HEK293 (cell line): ENCODE measurements at regions not wholly inside any gene's neighbourhood (a gene's known extent, or its start where the extent isn't known, plus 50 kb on each side); places are given as distances from the start of the nearest gene placed in this dataset.
A peak's percentile ranks its signal among the peaks of the same experiment; 100 is the strongest.

Experiments used
- CTCF ChIA-PET: fragments of 350-600 bp; formaldehyde crosslinking; extraction: SDS; loops from one replicate; lab custom pipeline; 2021; ENCODE audit warnings: antibody characterized with exemption; lab: Yijun Ruan, JAX
- POLR2A ChIA-PET: fragments of 300-600 bp; formaldehyde crosslinking; extraction: SDS; loops from one replicate; lab custom pipeline; 2020; ENCODE audit warnings: antibody characterized with exemption, inconsistent platforms; lab: Yijun Ruan, JAX
- H3K27ac ChIP-seq: fragments of 200-500 bp; sonication (Bioruptor generic); 2 replicates; pipeline ENCODE4 v1.5.1; 2014; ENCODE audit warnings: low read depth, low read length, control low read depth, inconsistent platforms; ENCODE audit errors: extremely low read depth
- H3K36me3 ChIP-seq, 2 experiments: fragments of 200-500 bp in 1 of 2; sonication (Bioruptor generic) in 1 of 2; 1 replicate in 1 of 2; 2 replicates in 1 of 2; pipeline ENCODE4 v1.5.1; 2014 to 2017; ENCODE audit warnings: inconsistent platforms in 2 of 2, low read length in 2 of 2; ENCODE audit not compliant: control insufficient read depth in 2 of 2, insufficient read depth in 1 of 2
- H3K4me1 ChIP-seq: fragments of 200-500 bp; sonication (Bioruptor generic); 2 replicates; pipeline ENCODE4 v1.5.1; 2014; ENCODE audit warnings: mild to moderate bottlenecking, low read length, inconsistent platforms; ENCODE audit not compliant: control insufficient read depth, insufficient read depth
- H3K4me3 ChIP-seq: 2 replicates; pipeline ENCODE4 v1.5.1; 2011; ENCODE audit warnings: low read depth, mild to moderate bottlenecking, control low read depth, low read length, moderate library complexity
- H3K9me3 ChIP-seq: fragments of 200-500 bp; sonication (Bioruptor generic); 2 replicates; pipeline ENCODE4 v1.5.1; 2014; ENCODE audit warnings: low read depth, low read length, inconsistent platforms; ENCODE audit not compliant: control insufficient read depth, insufficient read depth
- BCL11A ChIP-seq: fragments of 450-650 bp; formaldehyde crosslinking; IDR thresholded peaks from 2 replicates; pipeline ENCODE4 v1.5.1; 2016; ENCODE audit warnings: low read depth, missing biosample characterization, missing genetic modification characterization
- GLIS1 ChIP-seq: fragments of 450-650 bp; formaldehyde crosslinking; IDR thresholded peaks from 2 replicates; pipeline ENCODE4 v1.5.1; 2016; ENCODE audit warnings: missing biosample characterization, missing genetic modification characterization
- HOXA7 ChIP-seq: sonication (generic); formaldehyde crosslinking; IDR thresholded peaks from 2 replicates; pipeline ENCODE4 v1.8.1; 2022; ENCODE audit warnings: missing genetic modification reagents, borderline replicate concordance
- KLF10 ChIP-seq: fragments of 450-650 bp; IDR thresholded peaks from 2 replicates; pipeline ENCODE4 v1.5.1; 2018; ENCODE audit warnings: missing biosample characterization, mild to moderate bottlenecking, missing genetic modification characterization
- KLF16 ChIP-seq: fragments of 450-650 bp; formaldehyde crosslinking; IDR thresholded peaks from 2 replicates; pipeline ENCODE4 v1.5.1; 2017; ENCODE audit warnings: missing biosample characterization, missing genetic modification characterization
- OVOL3 ChIP-seq: fragments of 450-650 bp; formaldehyde crosslinking; IDR thresholded peaks from 2 replicates; pipeline ENCODE4 v1.5.1; 2016; ENCODE audit warnings: missing biosample characterization, missing genetic modification characterization
- REPIN1 ChIP-seq: fragments of 450-650 bp; formaldehyde crosslinking; IDR thresholded peaks from 2 replicates; pipeline ENCODE4 v1.5.1; 2017; ENCODE audit warnings: missing biosample characterization, missing genetic modification characterization, low read depth
- TCF7L2 ChIP-seq: IDR thresholded peaks from 2 replicates; pipeline ENCODE4 v1.6.1; 2011; ENCODE audit warnings: low read depth, mild to moderate bottlenecking, inconsistent platforms, low read length, moderate library complexity, borderline replicate concordance
- ZNF138 ChIP-seq: fragments of 450-650 bp; formaldehyde crosslinking; IDR thresholded peaks from 2 replicates; pipeline ENCODE4 v1.5.1; 2016; ENCODE audit warnings: missing biosample characterization, missing genetic modification characterization, borderline replicate concordance
- ZNF214 ChIP-seq: fragments of 450-650 bp; formaldehyde crosslinking; IDR thresholded peaks from 2 replicates; pipeline ENCODE4 v1.5.1; 2017; ENCODE audit warnings: missing biosample characterization, mild to moderate bottlenecking, missing genetic modification characterization, borderline replicate concordance
- ZNF24 ChIP-seq: fragments of 450-650 bp; formaldehyde crosslinking; IDR thresholded peaks from 2 replicates; pipeline ENCODE4 v1.5.1; 2016; ENCODE audit warnings: missing biosample characterization, missing genetic modification characterization
- ZNF248 ChIP-seq: fragments of 450-650 bp; formaldehyde crosslinking; IDR thresholded peaks from 2 replicates; pipeline ENCODE4 v1.5.1; 2017; ENCODE audit warnings: missing biosample characterization, missing genetic modification characterization
- ZNF302 ChIP-seq: fragments of 450-650 bp; formaldehyde crosslinking; IDR thresholded peaks from 2 replicates; pipeline ENCODE4 v1.5.1; 2016; ENCODE audit warnings: missing biosample characterization, missing genetic modification characterization, low read depth
- ZNF433 ChIP-seq: fragments of 450-650 bp; formaldehyde crosslinking; IDR thresholded peaks from 2 replicates; pipeline ENCODE4 v1.5.1; 2016; ENCODE audit warnings: missing biosample characterization, missing genetic modification characterization, low read depth
- ZNF596 ChIP-seq: fragments of 450-650 bp; IDR thresholded peaks from 2 replicates; pipeline ENCODE4 v1.5.0; 2018; ENCODE audit warnings: missing biosample characterization, mild to moderate bottlenecking, missing genetic modification characterization, moderate library complexity
- ZNF654 ChIP-seq: fragments of 450-650 bp; formaldehyde crosslinking; IDR thresholded peaks from 2 replicates; pipeline ENCODE4 v1.5.1; 2016; ENCODE audit warnings: low read depth, missing biosample characterization, missing genetic modification characterization
- ZNF660 ChIP-seq: fragments of 450-650 bp; IDR thresholded peaks from 2 replicates; pipeline ENCODE4 v1.5.1; 2018; ENCODE audit warnings: missing biosample characterization, mild to moderate bottlenecking, missing genetic modification characterization
- ZNF701 ChIP-seq: fragments of 450-650 bp; formaldehyde crosslinking; IDR thresholded peaks from 2 replicates; pipeline ENCODE4 v1.5.1; 2016; ENCODE audit warnings: missing biosample characterization, missing genetic modification characterization
- ZNF776 ChIP-seq: fragments of 450-650 bp; formaldehyde crosslinking; IDR thresholded peaks from 2 replicates; pipeline ENCODE4 v1.5.0; 2017; ENCODE audit warnings: missing biosample characterization, missing genetic modification characterization, borderline replicate concordance
- TF ChIP-seq, protein P1 (sequence below): fragments of 450-650 bp; formaldehyde crosslinking; IDR thresholded peaks from 2 replicates; pipeline ENCODE4 v1.5.1; 2017; ENCODE audit warnings: missing biosample characterization, mild to moderate bottlenecking, missing genetic modification characterization, moderate library complexity
- TF ChIP-seq, protein P2 (sequence below): fragments of 450-650 bp; formaldehyde crosslinking; IDR thresholded peaks from 2 replicates; pipeline ENCODE4 v1.5.1; 2017; ENCODE audit warnings: missing biosample characterization, missing genetic modification characterization
- TF ChIP-seq, protein P3 (sequence below): fragments of 450-650 bp; formaldehyde crosslinking; optimal IDR thresholded peaks from 2 replicates; pipeline ENCODE3; 2016; ENCODE audit warnings: missing biosample characterization, mild to moderate bottlenecking, missing genetic modification characterization

DNA sequence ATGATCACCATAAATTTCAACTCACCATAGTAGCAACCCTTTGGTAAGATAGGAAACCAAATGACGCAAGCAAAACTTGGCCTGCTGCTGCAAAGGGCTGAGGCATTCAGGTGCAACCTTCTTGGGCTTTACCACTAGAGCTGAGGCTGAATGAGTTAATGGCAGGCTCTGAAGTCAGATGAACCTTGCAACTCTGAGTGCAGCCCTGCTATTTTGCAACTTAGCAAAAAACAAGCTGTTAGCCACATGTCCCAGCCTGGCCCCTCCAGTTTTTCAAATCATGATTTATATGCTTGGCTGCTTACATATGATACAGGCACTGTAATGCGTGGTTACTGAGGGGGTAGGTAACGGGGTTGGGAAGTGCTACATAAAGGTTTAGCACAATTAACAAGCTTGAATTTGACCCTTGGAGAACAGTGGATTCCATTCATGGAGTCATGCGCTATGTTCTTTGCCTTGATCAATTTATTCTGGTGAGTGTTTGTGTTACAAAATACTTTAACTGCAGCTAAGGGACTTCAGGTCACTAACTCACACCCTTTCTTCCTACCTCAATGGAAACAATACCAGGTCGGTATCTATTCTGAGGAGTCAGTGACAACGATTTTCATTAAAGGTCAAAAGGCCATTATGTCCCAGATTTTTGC is 80.5 kb upstream of the PPARGC1A start (continued):
- no peak for TF ChIP-seq GLIS1 (tag by site-specific recombination)

DNA sequence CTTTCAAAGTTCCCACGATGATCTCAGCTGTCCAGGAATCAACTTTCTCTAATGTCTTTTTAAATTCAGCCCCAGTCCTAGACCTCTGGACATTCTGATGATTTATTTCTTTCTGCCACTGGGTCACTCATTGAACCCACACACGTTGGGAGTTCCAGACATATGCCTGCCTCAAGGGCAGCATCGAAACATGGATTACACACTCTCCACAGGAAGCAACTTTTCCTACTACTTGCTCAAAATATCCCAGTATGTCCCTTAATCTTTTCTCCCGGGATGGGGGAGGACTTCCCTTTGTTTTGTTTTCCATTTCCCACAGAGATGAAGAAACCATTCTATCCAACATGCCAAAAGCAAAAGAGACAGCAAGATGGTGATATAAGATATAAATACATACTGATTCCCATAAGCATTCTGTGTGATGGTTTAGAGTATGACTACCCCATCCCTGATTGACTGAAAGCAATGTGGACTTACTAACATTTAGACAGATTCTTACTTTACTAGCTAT is 79.8 kb upstream of the PPARGC1A start:
- no peaks in the 10 kb centered on the region for H3K9me3 ChIP-seq
- H3K4me1 ChIP-seq, result no peaks in the 10 kb centered on the region; the same call in 1 of the 2 replicates
- H3K4me3 ChIP-seq, result no peak overlapping the region
- no peaks in the 10 kb centered on the region for H3K36me3 ChIP-seq
- H3K27ac ChIP-seq, result no peak overlapping the region
- POLR2A ChIA-PET, result no interaction called here
- TF ChIP-seq, protein P1, sequence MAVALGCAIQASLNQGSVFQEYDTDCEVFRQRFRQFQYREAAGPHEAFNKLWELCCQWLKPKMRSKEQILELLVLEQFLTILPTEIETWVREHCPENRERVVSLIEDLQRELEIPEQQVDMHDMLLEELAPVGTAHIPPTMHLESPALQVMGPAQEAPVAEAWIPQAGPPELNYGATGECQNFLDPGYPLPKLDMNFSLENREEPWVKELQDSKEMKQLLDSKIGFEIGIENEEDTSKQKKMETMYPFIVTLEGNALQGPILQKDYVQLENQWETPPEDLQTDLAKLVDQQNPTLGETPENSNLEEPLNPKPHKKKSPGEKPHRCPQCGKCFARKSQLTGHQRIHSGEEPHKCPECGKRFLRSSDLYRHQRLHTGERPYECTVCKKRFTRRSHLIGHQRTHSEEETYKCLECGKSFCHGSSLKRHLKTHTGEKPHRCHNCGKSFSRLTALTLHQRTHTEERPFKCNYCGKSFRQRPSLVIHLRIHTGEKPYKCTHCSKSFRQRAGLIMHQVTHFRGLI (tag by site-specific recombination), result no peak
- TF ChIP-seq REPIN1 (tag by site-specific recombination) (no peak), ZNF660 (tag by site-specific recombination) (no peak), KLF10 (tag by site-specific recombination) (no peak), BCL11A (tag by site-specific recombination) (no peak), KLF16 (tag by site-specific recombination) (no peak), OVOL3 (tag by site-specific recombination) (no peak), ZNF24 (tag by site-specific recombination) (no peak), HOXA7 (CRISPR knock-in tag) (no peak), ZNF138 (tag by site-specific recombination) (no peak), ZNF776 (tag by site-specific recombination) (no peak), ZNF701 (tag by site-specific recombination) (no peak), ZNF433 (tag by site-specific recombination) (no peak)
- TF ChIP-seq, protein P2, sequence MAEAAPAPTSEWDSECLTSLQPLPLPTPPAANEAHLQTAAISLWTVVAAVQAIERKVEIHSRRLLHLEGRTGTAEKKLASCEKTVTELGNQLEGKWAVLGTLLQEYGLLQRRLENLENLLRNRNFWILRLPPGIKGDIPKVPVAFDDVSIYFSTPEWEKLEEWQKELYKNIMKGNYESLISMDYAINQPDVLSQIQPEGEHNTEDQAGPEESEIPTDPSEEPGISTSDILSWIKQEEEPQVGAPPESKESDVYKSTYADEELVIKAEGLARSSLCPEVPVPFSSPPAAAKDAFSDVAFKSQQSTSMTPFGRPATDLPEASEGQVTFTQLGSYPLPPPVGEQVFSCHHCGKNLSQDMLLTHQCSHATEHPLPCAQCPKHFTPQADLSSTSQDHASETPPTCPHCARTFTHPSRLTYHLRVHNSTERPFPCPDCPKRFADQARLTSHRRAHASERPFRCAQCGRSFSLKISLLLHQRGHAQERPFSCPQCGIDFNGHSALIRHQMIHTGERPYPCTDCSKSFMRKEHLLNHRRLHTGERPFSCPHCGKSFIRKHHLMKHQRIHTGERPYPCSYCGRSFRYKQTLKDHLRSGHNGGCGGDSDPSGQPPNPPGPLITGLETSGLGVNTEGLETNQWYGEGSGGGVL, result no peak
- CTCF ChIA-PET, result no interaction called here

DNA sequence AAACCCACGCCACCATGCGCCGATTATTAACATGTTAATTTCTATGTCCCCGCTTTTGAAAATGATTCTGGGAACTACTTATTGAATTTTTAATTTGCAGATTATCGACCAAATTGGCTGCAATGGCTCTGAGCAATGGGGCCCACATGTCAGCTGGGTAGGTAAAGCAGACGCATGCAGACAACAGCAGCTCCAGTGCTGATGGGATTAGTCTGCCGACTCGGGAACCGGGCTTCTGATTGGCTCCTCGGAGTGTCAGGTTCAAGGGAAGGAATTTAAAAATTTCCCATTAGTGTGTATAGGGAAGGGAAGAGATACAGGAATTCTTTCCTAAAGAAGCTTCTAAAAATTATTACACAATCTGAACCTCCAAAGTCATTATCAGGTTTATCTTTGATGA is 77.4 kb upstream of the PPARGC1A start:
- POLR2A ChIA-PET, result no interaction called here
- CTCF ChIA-PET, result interaction anchor here (0.9 to 1.4 kb wide), 3 partner anchors 13 to 32 kb away, joined by 3 to 5 read pairs (median 5); no protein-coding TSS in a partner anchor

DNA sequence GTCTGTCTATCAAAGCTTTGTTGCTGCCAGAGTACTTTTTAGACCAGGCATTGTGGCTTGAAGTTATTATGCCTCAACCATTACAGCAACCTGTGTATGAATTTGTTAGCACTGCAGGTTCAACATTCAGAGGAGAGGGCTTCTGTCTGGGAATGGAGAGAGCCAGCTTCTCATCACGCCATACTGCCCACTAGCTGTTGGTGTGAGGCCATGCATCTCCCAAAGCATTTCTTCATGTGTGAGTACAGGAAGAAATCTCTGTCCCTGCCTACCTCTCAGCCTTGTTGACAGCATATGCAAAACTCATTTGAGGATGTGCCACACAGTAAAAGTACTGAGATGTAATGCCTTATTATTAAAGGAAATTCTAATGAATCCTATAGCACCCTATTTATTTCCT is 76.9 kb upstream of the PPARGC1A start:
- Histone ChIP-seq H3K4me1 (no peaks in the 10 kb centered on the region), H3K4me3 (no peak overlapping the region), H3K27ac (no peak overlapping the region), H3K36me3 (no peaks in the 10 kb centered on the region), H3K9me3 (no peaks in the 10 kb centered on the region)
- TF ChIP-seq ZNF596, result no peak
- no peak for TF ChIP-seq TCF7L2
- peak; percentile 13; the same call in 1 of the 2 replicates for TF ChIP-seq ZNF654 (tag by site-specific recombination)
- TF ChIP-seq, protein P3, sequence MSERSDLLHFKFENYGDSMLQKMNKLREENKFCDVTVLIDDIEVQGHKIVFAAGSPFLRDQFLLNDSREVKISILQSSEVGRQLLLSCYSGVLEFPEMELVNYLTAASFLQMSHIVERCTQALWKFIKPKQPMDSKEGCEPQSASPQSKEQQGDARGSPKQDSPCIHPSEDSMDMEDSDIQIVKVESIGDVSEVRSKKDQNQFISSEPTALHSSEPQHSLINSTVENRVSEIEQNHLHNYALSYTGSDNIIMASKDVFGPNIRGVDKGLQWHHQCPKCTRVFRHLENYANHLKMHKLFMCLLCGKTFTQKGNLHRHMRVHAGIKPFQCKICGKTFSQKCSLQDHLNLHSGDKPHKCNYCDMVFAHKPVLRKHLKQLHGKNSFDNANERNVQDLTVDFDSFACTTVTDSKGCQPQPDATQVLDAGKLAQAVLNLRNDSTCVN (tag by site-specific recombination), result no peak
- no peak for TF ChIP-seq ZNF214 (tag by site-specific recombination)
- POLR2A ChIA-PET, result no interaction called here
- CTCF ChIA-PET, result interaction anchor here (0.6 to 1.4 kb wide), 5 partner anchors 12 to 731 kb away, joined by 3 to 5 read pairs (median 5); no protein-coding TSS in a partner anchor

More for the DNA sequence above, 77.4 kb upstream of the PPARGC1A start:
- no peaks in the 10 kb centered on the region for H3K4me1 ChIP-seq
- no peak overlapping the region for H3K27ac ChIP-seq
- H3K9me3 ChIP-seq, result no peaks in the 10 kb centered on the region
- TF ChIP-seq ZNF248 (tag by site-specific recombination) (no peak), ZNF302 (tag by site-specific recombination) (no peak)
- H3K36me3 ChIP-seq, result no peaks in the 10 kb centered on the region
- H3K4me3 ChIP-seq, result no peak overlapping the region
